ENCODE measurements at regions not wholly inside any gene's neighbourhood (a gene's known extent, or its start where the extent isn't known, plus 50 kb on each side); places are given as distances from the start of the nearest gene placed in this dataset.
"Not testable (repeated sequence)": the region's sequence is repeated elsewhere in the genome, so short reads cannot be mapped to it uniquely, and the experiment has no call there.

DNA sequence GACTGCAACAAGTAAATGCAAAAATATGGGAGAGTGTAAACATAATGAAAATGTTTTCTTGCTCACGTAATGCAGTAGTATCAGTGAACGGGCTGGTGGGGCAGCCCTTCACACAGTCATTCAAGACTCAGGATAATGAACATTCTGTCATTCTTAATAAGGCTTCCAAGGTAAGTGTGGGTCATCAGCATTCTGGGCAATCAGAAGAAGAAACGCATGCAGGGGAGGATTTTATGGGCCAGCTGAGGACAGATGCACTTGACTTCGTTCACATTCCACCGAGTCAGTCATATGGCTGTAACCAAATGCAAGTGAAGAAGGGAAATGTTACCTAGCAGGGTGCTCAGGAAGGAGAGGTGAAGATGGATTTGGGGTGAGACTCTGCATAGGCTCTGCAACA, 68.0 kb upstream of the MAP9 start:
- no peak for DNase-seq (ENCODE audit: low spot score)

DNA sequence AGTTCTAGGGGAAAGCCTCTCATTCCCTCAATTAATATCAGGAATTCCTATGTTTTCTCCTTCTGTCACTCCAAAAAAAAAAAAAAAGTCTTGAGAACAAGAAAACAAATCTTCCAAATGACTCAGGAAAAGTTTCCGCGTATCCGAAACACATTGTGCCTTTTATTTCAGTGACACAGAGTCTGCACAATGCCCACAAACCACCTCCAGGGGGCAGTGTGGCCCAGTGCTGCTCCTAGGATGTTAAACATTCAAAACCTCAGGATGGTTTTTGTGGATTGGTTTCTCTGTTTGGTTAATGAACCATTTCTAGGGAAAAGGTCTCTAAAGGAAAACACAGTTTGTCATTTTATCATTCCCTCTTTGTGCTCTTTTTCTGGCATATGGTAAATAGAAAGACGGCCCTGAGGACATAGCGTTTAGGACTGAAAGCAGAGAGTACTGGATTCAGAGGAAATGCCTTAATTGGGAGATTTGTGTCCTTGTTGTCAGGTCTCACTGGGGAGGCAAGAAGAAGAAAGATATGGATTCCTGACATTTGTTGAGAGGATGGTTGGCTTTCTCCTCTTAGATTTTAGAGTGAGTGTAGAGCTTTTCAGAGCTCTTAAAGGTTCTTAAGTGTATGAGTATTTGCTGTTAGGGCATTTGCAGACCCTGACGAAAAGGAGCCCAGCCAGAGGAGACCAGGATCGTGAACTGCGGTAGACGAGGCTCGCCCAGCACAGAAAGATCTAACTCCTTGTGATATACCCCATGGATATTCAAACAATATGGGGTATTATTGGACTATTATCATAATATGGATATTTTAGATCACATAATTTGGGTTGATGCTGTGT, 65.7 kb upstream of the MAP9 start:
- DNase-seq (ENCODE audit: low spot score): peak; percentile 84

DNA sequence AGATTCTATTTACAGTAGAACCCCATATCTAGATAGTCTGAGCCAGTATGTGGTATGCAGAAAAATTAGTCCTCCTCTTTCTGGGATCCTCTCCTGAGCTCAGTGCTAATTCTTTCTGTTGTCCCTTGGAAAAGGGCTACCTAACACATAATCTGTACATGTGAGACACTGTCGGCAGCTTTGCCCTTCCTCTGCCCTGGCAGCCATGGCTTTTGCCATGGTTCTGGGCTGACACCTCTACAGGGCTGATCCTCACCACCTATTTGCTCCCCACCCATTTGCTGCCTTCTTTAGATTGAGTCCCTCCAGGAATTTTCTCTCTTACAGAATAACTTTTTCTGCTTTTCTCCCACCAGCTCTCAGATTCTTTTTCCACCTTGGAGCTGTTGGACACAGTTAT, 64.7 kb upstream of the MAP9 start:
- DNase-seq (ENCODE audit: low spot score): no peak

DNA sequence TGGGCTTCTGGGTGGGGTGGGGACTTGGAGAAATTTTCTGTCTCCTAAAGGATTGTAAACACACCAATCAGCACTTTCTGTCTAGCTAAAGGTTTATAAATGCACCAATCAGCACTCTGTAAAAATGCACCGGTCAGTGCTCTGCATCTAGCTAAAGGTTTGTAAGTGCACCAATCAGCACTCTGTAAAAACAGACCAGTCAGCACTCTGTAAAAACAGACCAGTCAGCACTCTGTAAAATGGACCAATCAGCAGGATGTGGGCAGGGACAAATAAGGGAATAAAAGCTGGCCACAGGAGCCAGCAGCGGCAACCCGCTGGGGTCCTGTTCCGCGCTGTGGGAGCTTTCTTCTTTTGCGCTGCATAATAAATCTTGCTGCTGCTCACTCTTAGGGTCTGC, 63.0 kb upstream of the MAP9 start:
- DNase-seq (ENCODE audit: low spot score): not testable (repeated sequence)

DNA sequence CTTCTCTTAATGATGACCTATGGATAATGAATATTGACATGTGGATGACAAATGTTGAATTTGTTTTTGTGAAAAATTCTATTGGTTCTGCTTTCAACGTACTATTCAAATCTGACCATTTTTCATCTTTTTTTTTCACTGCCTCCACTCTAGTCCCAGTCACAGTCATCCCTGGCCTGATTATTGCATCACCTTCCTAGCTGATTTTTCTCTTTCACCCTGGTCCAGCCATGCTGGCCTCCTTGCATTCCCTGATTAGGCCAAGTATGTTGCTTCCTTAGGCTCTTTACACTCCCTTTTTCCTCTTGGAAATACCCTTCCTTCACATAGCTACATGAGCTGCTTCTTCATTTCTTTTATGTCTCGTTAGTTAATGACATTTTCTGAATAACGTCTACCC, 58.1 kb upstream of the MAP9 start:
- no peak for DNase-seq (ENCODE audit: low spot score)

DNA sequence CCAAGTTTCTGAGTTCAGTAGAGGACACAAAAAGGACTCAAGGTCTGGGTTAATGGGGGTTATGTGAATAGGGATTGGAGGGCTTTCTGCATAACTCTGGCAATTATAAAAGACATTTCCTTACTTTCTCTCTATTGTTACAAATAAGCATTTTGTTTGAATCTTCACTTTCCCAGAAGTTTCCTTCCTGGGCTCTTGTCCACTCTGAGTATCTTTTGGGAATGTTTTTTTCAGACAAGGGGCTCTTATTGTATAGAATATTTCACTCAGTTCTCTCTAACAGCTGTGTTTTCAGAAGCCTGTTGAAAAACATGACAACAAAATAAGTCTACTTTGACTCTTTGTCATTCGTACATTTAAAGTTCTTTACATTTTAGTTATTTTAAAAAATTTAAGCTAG, 57.6 kb upstream of the MAP9 start:
- DNase-seq (ENCODE audit: low spot score): no peak

DNA sequence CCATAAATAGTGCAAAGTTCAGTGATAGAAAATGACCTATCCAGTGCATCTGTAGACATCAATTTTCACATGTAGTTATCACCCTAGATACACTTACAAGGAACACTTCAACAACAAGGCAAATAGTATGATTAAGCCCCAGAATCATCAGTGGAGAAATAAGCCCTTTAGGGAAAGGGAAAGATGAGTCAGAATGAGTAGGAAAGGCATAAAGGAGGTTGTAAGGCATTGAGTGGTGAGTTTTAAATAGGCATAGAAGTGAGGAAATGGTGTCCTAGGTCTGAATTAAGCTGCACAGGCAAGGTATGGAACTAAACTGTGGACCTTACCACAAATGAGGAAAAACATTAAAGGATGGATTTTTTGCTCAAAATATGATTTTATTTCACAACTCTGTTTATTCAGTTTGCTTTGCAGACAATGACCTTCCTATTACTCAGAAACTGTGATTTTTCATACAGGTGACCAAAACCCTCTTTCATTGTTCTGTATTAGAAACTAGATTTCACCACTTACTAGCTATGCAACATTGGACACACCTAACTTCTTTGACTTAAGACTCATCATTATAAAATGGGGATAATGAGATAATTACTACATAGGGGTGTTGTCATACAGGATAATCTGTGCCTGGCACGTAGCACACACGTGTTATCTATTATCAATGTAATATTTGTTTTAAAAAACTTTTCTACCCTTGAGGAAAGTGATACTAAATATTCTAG, 57.0 kb upstream of the MAP9 start:
- no peak for DNase-seq (ENCODE audit: low spot score)

DNA sequence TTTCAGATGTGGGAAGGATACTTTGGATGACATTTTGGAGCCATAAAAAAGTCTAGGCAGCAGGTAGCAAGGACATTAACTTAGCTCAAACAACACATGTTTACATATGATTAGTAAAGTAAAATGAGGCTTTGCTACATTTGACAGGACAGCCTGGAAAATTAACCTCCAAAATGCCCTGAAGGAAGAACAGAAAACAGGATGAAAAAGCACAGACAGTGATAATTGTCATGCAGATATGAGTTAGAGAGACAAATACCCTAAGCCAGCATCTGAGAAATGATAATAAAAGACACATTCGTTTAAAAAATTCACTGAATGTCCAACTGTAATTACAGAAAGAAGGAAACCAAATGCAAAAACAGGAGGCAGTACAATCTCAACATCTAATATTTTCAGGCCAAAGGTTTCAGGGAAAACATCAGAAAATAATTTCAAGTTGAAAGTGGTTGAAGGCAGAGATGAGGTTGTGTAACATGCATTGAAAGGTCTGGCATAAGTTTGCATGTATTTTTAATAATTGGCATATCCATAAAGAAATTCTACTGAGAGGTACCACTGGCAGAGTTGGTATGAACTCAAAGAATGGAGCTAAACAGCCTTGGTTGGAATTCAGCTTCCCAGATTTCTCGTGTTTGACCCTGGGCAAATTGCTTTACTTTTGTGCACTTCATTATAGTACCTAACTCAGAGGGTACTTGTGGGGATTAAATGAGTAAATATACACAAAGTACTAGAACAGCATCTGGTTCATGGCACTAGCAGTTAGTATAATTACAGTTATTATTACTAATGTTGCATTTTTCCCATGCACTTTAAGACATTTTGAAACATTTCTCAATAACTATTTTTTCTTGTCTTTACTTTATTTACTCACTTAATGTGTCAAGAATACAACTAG, 54.4 kb upstream of the MAP9 start:
- no peak for DNase-seq (ENCODE audit: low spot score)

DNA sequence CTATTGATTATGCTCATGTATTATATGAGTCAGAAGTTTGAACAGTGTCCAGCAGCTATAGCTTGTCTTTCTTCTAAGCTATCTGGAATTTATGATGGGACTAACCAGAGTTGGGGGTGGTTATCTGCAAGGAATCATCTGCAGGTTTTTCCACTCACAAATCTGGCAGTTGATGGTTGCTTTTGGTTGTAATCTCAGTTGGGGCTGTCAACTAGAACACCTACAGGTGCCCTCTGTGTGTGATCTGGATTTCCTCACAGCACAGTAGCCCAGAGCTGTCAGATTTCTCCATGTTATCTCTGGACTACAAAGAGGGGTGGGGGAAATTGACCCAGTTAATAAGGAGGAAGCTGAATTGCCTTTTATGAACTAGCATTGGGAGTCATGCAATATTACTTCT, 51.4 kb upstream of the MAP9 start:
- no peak for DNase-seq (ENCODE audit: low spot score)

DNA sequence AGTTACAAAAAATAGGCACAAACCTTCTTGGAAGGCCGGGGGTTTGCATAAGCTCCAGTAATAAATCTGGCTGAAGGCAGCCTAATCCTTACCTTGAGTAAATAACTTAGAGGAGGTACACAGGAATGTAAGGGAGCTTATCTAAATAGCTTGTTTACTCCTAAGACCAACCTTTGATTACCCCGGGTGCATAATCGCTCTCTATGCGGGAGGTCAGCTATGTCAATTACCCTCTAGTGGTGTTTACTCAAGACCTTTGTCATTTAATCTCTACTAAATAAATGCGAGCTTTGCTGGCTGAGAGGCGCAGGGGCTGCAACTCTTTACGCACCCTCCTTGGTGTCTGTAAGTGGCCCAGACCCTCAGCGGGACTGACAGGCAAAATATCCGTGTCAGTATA, 50.2 kb upstream of the MAP9 start:
- DNase-seq (ENCODE audit: low spot score): no peak
